ENCODE measurements at regions not wholly inside any gene's neighbourhood (a gene's known extent, or its start where the extent isn't known, plus 50 kb on each side); places are given as distances from the start of the nearest gene placed in this dataset.

- ChIA-PET CTCF (interaction anchor here (0.9 kb wide), 1 partner anchor 89 kb away, joined by 3 read pairs; no protein-coding TSS in a partner anchor), POLR2A (interaction anchor here (0.7 to 2.5 kb wide), 2 partner anchors 16 to 164 kb away, joined by 3 to 12 read pairs; no protein-coding TSS in a partner anchor)
- DNase-seq (no peak), ATAC-seq (ENCODE audit: low read depth) (no peak)
- TF ChIP-seq, protein P1, sequence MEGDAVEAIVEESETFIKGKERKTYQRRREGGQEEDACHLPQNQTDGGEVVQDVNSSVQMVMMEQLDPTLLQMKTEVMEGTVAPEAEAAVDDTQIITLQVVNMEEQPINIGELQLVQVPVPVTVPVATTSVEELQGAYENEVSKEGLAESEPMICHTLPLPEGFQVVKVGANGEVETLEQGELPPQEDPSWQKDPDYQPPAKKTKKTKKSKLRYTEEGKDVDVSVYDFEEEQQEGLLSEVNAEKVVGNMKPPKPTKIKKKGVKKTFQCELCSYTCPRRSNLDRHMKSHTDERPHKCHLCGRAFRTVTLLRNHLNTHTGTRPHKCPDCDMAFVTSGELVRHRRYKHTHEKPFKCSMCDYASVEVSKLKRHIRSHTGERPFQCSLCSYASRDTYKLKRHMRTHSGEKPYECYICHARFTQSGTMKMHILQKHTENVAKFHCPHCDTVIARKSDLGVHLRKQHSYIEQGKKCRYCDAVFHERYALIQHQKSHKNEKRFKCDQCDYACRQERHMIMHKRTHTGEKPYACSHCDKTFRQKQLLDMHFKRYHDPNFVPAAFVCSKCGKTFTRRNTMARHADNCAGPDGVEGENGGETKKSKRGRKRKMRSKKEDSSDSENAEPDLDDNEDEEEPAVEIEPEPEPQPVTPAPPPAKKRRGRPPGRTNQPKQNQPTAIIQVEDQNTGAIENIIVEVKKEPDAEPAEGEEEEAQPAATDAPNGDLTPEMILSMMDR (IDR thresholded peaks at IDR 0.05), result no peak
- peak overlapping the region; percentile 21 for H3K4me3 Mint-ChIP-seq
- no peaks in the 10 kb centered on the region for H3K27me3 Mint-ChIP-seq
- H3K9me3 Mint-ChIP-seq, result no peaks in the 10 kb centered on the region
- H3K36me3 Mint-ChIP-seq (ENCODE audit: low read depth), result no peaks in the 10 kb centered on the region
- H3K4me1 Mint-ChIP-seq, result peaks cover 87% of the 10 kb centered on the region
- intact Hi-C loops (cut with micrococcal nuclease), result loop anchor here (5.0 to 10.0 kb wide), 2 partner anchors 329 to 694 kb away; partner anchors contain the start of gene ORC3
- peak overlapping the region; percentile 51 for H3K27ac Mint-ChIP-seq
Measured at GRCh38 chr6:87921034-87921433, 126.6 kb upstream of the SPACA1 start.

- TF ChIP-seq, protein P1 (IDR thresholded peaks at IDR 0.05), result no peak
- Mint-ChIP-seq H3K4me3 (no peak overlapping the region), H3K36me3 (ENCODE audit: low read depth) (no peaks in the 10 kb centered on the region), H3K4me1 (peaks cover 82% of the 10 kb centered on the region), H3K27ac (no peak overlapping the region), H3K27me3 (no peaks in the 10 kb centered on the region), H3K9me3 (peaks cover 4% of the 10 kb centered on the region)
- POLR2A ChIA-PET, result interaction anchor here (1.2 kb wide), 1 partner anchor 14 kb away, joined by 4 read pairs; no protein-coding TSS in a partner anchor
- DNase-seq (no peak), ATAC-seq (ENCODE audit: low read depth) (no peak)
- CTCF ChIA-PET, result no interaction called here
- intact Hi-C loops (cut with micrococcal nuclease), result loop anchor here (5.0 to 10.0 kb wide), 2 partner anchors 328 to 695 kb away; partner anchors contain the start of gene ORC3
Measured at GRCh38 chr6:87920245-87920644, 127.4 kb upstream of the SPACA1 start.

DNA sequence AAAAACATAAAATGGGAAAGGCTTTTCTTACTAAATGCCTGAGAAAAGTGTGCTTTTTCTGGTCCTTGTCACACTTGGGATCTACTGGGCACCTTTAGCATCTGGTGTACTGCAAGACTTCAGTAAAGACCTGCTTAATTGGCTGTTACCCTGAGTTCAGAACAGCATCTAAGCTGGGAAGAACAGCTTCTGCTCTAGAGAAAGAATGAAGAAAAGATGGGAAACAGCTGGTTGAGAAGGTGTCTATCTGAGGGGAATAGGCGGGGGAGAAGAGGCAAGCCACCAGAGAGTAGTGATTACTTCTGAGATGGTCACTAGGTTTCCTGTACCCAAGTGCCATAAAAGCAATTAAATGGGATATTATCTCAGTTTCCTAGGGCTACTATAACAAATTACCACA is 128.2 kb upstream of the SPACA1 start:
- Mint-ChIP-seq H3K27ac (no peak overlapping the region), H3K4me1 (peaks cover 73% of the 10 kb centered on the region), H3K27me3 (no peaks in the 10 kb centered on the region), H3K9me3 (peaks cover 4% of the 10 kb centered on the region), H3K36me3 (ENCODE audit: low read depth) (no peaks in the 10 kb centered on the region), H3K4me3 (no peak overlapping the region)
- intact Hi-C loops (cut with micrococcal nuclease), result no loop called here
- no peak for ATAC-seq (ENCODE audit: low read depth)
- ChIA-PET POLR2A (interaction anchor here (1.2 kb wide), 1 partner anchor 13 kb away, joined by 4 read pairs; no protein-coding TSS in a partner anchor), CTCF (no interaction called here)
- no peak for DNase-seq
- TF ChIP-seq, protein P1 (IDR thresholded peaks at IDR 0.05), result no peak

DNA sequence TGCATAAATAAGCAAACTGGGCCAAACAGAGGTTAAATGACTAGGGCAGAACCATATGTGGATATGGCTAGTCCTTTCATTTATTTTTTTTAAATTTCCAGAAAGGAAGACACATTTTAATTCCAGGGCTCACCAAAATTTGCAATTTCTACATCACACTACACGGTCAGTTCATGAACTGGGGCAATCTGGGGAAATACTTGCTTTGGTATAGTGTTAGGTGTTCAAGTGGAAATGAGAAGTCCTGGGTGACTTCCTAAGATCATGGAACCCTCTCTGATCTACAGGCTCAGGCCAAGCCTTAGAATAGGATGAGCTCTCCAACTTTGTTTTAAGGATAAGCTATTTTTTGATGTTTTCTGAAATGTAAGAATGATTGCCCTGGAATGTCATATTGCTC is 128.6 kb upstream of the SPACA1 start:
- Mint-ChIP-seq H3K4me1 (peaks cover 71% of the 10 kb centered on the region), H3K4me3 (no peak overlapping the region), H3K36me3 (ENCODE audit: low read depth) (no peaks in the 10 kb centered on the region), H3K27me3 (no peaks in the 10 kb centered on the region), H3K9me3 (peaks cover 4% of the 10 kb centered on the region), H3K27ac (no peak overlapping the region)
- intact Hi-C loops (cut with micrococcal nuclease), result no loop called here
- POLR2A ChIA-PET, result no interaction called here
- no peak for DNase-seq
- CTCF ChIA-PET, result no interaction called here
- TF ChIP-seq, protein P1 (IDR thresholded peaks at IDR 0.05), result no peak
- ATAC-seq (ENCODE audit: low read depth), result no peak

GRCh38 chr6:87918461-87918941 is 129.1 kb upstream of the SPACA1 start:
- CTCF ChIA-PET, result no interaction called here
- H3K27ac Mint-ChIP-seq, result no peak overlapping the region
- POLR2A ChIA-PET, result no interaction called here
- H3K4me3 Mint-ChIP-seq, result no peak overlapping the region
- intact Hi-C loops (cut with micrococcal nuclease), result no loop called here
- no peaks in the 10 kb centered on the region for H3K36me3 Mint-ChIP-seq (ENCODE audit: low read depth)
- H3K9me3 Mint-ChIP-seq, result peaks cover 4% of the 10 kb centered on the region
- TF ChIP-seq, protein P1 (IDR thresholded peaks at IDR 0.05), result no peak
- ATAC-seq (ENCODE audit: low read depth), result no peak
- no peak for DNase-seq
- H3K4me1 Mint-ChIP-seq, result peaks cover 66% of the 10 kb centered on the region
- no peaks in the 10 kb centered on the region for H3K27me3 Mint-ChIP-seq

Measured in activated B cell treated with CpG ODN at 0.5 μM for 24 hours (primary cell).